Brain pericyte (primary cell): ENCODE measurements at regions not wholly inside any gene's neighbourhood (a gene's known extent, or its start where the extent isn't known, plus 50 kb on each side); places are given as distances from the start of the nearest gene placed in this dataset.
"Not testable (repeated sequence)": the region's sequence is repeated elsewhere in the genome, so short reads cannot be mapped to it uniquely, and the experiment has no call there.

Experiments used
- DNase-seq: peaks from one replicate; pipeline ENCODE4 v3.0.0-alpha.2; 2012; ENCODE audit warnings: low read depth, low spot score

DNA sequence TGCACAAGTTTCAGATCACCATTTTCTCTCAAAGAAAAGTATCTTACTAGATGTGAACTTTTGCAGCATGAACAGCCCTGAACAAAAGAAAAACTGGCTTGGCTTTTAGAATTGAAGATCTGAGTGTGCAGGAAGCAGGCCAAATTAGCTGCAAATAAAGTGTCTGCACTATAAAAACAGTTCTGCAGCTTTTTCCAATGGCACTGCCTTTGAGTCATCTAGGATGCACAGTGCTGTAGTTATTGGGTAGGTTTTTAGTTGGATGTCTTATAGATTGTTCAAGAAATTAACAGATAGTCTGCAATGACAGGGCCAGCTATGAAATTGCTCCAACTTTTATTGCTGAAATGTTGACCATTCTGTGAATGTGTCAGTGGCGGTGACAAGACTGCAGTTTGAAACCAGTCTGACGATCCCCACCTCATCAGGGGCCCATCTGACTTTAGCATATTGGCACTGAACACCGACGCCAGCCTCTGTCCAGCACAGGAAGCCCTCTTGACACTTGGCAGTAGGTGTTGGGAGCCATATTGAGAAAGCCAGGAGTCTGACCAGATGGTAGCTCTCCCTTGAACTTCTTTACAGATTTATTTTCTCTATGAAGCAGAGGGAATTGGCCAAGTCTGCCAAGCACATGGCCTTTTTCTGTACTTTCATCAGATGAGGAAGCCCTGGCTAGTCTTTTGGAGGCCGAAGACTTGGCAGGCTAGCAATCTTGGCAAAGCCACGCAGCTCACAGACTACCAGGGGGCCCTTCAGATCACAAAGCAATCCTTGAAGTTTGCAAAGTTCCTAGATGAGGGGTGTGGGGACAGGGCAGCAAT is 490.6 kb downstream of the NEBL start:
- no peak for DNase-seq

DNA sequence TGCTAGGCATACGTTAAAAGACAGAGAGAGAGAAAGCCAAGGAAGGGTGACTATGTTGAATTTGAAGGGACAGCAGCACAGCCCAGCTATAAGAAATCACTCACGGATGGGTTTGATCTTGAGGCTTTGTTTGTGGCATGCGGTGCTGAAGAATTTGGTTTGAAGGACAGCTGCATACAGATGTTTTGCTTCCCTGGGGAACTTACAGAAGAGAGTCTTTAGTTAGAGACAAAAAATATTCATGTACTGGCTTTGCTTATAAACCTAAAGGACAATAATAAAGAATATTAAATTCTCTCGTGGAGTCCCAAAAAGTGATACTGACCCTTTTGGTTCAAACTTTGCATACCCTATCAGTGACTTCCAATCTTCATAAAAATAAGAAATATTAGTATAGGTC is 491.4 kb downstream of the NEBL start:
- no peak for DNase-seq

DNA sequence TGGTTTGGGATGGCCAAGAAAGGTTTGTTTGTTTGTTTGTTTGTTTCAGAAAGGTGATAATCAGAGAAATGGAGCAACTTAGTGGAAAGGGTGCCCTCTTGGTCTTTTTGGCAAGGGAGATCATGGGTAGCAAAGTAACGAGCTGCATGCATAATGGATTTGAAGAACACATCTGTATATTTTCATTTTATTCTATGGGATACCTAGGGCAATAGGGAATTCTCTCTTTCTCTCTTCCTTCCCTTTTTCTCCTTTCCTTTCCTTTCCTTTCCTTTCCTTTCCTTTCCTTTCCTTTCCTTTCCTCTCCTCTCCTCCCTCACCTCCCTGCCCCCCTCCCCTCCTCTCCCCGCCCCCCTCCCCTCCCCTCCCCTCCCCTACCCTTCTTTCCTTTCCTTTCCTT is 492.1 kb downstream of the NEBL start:
- no peak for DNase-seq

DNA sequence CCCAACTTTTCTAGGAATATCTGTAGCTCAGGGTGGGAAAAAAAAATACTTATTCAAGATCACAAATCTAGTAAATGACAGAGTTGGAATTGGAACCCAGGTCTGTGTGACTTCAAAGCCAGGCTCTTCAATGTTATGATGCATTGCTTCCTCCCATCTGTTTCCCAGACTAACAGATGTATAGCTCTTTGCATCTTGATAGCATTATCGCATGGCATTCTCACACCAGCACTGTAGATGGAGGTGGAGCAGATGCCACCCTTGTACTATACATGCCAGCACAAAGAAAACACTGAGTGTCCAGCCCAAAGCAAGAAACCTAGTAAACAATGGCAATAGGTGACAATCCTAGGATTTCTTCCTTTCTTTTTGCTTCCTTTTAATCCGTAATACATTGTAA is 497.3 kb downstream of the NEBL start:
- DNase-seq: no peak

DNA sequence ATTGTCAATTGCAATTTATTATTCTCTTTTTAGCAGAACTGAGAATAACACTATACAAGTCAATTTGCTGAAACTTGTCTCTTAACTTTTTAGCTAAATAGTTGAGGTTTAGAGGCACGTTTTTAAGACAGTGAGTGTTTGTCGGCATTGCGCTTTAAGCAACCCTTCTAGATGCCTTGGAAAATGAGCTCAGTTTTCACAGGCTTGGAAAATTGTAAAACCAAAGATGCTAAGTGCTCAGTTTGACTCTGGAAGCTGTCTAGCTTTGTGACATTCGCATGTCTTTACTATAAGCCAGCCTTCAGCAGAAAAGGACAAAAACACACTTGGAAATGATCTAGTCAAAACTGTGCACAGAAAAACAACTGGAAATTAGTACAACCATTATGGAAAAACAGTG is 500.4 kb downstream of the NEBL start:
- DNase-seq: no peak

DNA sequence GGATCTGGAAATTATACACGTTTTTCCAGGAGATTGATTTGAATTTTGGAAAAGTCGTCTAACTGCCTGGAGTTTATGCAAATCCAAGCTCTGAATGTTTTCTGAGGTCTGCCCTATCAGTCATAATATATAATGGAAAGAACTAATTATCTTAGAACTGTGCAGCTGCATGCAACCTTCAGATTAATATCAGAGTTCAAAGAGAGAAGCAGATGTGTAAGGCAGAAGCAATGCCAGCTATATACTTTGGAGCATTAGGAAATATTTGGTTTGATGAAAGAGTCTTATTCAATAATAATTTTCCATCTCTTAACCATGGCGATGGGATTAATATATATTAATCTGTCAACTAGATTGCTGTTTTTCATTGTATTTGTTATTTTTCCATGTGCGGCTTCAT is 500.9 kb downstream of the NEBL start:
- no peak for DNase-seq

DNA sequence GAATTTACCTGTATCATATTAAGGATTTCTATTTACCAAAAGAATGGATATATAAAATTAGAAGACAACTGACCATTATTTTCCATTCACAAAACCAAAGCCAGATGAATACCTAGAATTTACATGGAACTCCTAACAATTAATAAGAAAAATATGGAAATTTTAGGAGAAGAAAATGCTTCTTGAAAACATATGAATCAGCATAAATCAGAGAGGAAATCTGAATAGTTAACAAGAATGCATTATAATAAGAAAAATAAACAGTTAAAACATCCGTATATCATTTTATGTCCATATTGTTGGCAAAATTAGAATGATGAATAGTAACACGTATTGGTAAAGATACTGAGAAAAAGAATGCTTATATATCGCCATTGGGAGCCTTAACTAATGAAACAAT is 505.5 kb downstream of the NEBL start:
- DNase-seq: no peak

DNA sequence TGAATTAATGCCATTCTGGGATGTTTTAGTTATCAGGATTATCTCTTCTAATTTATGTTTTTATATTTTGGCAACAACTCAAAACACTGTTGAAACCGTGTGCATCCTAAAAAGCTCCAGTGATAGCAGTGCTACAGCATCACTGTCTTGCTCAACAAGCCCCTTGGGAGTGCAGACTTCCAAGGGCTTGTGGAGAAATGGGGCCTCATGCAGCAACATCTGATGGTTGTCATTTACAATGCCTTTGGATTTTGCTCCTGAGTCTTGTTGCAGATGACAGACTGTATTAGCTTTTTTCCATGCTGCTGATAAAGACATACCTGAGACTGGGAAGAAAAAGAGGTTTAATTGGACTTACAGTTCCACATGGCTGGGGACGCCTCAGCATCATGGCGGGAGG is 515.4 kb downstream of the NEBL start:
- no peak for DNase-seq

DNA sequence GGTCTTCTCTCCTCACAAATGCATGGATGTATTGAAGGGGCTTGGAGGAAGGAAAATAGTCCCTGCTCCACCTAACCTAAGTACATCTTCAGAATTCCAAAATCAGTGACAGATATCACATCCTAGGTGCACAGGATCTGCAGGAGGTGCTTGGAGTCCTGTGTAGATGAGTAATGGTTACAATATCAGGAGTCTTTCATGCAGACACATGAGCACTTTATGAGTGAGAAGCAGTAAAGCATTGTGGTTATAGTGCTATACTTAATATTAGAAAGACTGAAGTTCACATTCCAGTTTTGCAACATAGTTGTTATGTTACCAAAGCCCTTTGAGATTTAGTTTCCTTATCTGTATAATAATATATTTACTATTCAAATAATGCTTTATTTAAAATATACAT is 516.7 kb downstream of the NEBL start:
- no peak for DNase-seq

DNA sequence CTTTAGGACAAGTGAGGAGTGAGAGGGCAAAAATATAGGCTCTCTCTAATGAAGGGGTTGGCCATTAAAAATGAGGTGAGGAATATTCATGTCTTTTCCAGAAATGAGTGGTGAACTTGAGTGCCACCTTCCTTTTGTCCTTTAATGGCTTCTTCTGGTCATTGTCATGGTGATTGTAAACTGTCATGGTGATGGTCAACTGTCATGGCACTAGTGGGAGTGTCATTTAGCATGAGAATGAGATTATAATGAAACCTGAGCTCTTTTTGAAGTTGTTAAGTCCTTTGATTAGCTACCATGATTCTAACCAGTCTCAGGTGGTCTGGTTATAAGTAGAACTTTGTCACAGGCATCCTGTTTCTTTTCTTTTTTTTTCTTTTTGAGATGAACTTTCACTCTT is 524.4 kb downstream of the NEBL start:
- no peak for DNase-seq

DNA sequence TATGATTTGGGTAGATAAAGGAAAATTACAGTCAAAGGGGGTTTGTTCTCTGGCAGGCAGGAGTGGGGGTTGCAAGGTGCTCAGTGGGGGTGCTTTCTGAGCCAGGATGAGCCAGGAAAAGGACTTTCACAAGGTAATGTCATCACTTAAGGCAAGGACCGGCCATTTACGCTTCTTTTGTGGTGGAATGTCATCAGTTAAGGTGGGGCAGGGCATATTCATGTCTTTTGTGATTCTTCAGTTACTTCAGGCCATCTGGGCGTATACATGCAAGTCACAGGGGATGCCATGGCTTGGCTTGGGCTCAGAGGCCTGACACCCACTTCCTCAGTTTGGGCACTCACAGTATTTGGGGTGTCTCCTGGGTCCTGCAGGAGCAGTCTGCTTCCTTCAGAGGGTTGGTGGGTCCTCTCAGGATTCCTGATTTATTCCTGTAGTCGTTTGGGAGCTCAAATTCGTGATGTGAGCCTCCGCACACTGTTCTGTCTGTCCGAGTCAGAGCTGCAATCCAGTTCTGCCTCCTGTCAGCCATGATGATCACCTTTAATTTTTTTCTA is 526.1 kb downstream of the NEBL start:
- DNase-seq: not testable (repeated sequence)

DNA sequence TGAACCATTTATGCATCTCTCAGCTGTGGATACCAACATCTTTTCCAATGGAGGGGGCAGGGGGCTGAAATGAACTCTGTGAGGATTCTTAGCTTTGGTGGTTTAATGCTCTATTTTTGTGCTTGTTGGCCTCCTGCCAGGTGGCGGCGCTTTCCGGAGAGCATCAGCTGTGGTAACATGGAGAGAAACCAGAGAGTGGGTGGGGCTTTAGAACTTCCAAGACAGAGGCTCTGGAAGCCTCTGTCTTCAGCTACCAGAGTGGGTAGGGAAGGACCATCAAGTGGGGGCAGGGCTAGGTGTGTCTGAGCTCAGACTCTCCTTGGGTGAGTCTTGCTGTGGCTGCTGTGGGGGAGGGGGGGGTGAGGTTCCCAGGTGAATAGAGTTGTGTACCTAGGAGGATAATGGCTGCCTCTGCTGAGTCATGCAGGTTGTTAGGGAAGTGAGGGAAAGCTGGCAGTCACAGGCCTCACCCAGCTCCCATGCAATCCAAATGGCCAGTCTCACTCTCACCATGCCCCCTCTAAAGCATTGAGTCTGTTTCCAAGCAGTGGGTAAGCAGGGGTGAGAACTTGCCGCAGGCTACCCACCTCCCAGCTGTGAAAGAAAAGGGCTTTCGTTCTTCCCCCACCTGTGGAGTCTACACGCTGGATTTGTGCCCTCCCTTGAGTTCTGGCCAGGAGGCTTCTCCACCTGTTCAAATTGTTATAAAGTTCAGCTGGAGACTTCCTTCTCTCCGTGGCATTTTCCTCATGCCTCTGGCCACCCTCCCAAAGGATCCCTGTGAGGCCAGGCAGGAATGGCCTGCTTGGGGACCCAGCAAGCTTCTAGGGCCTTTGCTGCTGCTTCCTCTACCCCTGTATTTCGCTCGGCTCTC is 527.0 kb downstream of the NEBL start:
- no peak for DNase-seq

DNA sequence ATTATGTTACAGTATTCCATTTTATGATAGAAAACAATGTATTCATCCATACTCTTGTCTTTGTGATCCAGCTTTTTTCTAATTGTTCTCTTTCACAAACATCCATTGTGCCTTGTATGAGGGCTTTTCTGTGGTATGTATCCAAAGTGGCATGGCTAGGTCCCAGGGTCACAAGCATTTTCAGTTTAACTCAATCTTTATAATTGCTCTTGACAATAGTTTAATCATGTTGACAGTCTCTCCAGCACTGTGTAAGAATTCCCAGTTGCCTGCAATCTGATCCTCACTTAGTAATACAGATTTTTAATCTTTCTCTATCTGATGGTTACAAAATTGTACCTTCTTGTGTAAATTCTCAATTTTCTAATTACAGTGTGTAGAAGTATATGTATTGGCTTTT is 533.4 kb downstream of the NEBL start:
- no peak for DNase-seq

DNA sequence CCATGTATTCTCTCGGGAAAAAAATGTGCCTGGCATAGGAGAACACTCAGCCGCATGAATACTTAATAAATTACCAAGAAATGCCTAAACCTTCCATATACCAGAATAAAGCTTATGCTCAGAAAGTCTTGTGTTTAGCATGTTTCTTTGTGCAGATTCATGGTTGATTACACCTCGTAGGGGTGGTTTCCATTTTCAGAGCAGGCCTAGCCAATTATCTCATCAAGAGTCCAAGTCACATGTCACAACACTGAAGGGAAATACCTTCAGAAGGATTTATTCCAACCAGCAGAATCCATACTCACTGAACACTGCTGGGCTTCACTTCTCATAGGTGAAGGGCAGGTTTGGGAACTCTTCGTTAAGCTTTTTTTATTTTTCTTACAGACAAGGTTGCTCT is 539.7 kb downstream of the PLXDC2 start:
- no peak for DNase-seq

DNA sequence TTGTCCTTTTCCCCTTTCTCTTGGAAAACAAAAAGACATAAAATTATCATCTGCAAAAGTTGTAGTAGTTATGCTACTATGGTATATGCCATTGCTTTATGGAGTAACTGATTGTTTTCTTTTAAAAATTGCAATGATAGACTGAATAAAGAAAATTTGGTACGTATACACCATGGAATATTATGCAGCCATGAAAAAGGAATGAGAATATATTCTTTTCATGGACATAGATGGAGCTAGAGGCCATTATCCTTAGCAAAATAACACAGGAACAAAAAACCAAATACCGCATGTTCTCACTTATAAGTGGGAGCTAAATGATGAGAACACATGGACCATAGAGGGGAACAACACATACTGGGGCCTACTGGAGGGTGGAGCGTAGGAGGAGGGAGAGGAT is 538.8 kb downstream of the PLXDC2 start:
- DNase-seq: no peak

DNA sequence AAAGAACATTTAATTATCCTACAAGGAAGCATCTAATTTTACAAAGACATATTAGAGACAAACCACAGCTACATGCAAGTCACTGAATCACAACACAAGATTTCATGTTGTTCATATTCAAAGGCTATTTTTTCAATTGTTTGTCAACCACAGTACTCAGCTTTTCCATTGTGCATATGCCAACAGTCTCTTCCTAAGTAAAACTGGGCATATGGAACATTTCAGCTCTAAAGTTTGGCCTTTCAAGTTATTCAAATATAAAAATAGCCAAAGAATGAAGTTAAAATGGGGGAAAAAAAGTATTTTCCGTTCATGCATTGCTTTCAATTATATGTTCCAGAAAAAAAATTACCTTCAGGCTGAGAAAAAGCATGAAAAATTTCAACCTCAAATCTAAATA is 537.9 kb downstream of the PLXDC2 start:
- DNase-seq: no peak

DNA sequence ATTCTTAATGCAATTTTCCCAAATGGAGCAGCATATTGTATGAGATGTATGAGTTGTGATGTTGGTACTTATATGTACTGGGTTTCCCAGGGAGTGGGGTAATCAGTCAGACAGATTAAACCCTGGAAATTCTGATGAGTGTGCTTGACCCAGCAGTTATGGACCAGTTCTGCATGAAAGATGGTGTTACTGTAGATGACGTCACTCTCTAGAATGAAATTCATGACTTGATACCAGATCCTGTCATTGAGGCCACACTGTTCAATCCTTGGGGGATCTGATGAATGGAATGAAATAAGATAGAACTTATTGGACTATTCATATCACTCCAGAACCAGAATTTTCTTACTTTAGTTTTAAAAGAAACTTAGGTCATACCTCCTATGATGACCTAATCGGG is 534.3 kb downstream of the PLXDC2 start:
- no peak for DNase-seq

DNA sequence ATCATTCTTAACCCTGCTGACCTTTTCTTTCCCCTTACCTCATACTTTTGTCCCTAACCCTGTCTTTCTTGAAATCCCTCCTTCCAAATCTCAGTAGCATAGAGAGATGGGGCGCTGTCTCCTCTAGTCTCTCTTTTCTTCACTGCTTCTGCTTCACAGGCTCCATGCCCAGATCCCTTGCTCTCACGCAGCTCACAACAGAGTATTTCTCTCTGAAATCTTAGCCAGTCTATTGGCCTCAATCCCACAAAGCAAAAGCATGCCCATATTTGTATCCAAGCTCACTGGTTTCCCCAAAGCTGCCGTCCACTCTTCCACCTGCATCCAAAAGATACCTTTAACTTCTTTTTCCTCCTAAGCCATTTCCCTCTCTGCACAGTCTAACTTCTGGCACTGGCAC is 526.8 kb downstream of the PLXDC2 start:
- DNase-seq: no peak
